ENCODE measurements at regions not wholly inside any gene's neighbourhood (a gene's known extent, or its start where the extent isn't known, plus 50 kb on each side); places are given as distances from the start of the nearest gene placed in this dataset.

- TF ChIP-seq CTCF (IDR thresholded peaks at IDR 0.05) = no peak
- no peak overlapping the region for H3K4me3 ChIP-seq (ENCODE audit: low read depth in 1 of 2, low read length in 1 of 2)
- no peaks in the 10 kb centered on the region for H3K27me3 ChIP-seq
- no peaks in the 10 kb centered on the region for H3K36me3 ChIP-seq
- H3K27ac ChIP-seq = no peak overlapping the region
- H3K4me1 ChIP-seq (ENCODE audit: control insufficient read depth in 1 of 2, insufficient read depth in 1 of 2, low read depth in 1 of 2, low read length in 1 of 2) = no peaks in the 10 kb centered on the region
- no peaks in the 10 kb centered on the region for H3K9me3 ChIP-seq
Observed at GRCh38 chrX:16023790-16024734, 99.3 kb upstream of the GRPR start.

- TF ChIP-seq CTCF (IDR thresholded peaks at IDR 0.05) = no peak
- no peaks in the 10 kb centered on the region for H3K4me1 ChIP-seq (ENCODE audit: control insufficient read depth in 1 of 2, insufficient read depth in 1 of 2, low read depth in 1 of 2, low read length in 1 of 2)
- H3K27ac ChIP-seq = no peak overlapping the region
Observed at GRCh38 chrX:16022580-16023200, 100.7 kb upstream of the GRPR start.

GRCh38 chrX:16018291-16018690 is 105.1 kb upstream of the GRPR start:
- H3K4me1 ChIP-seq (ENCODE audit: control insufficient read depth in 1 of 2, insufficient read depth in 1 of 2, low read depth in 1 of 2, low read length in 1 of 2) = peaks cover 6% of the 10 kb centered on the region in 2 experiments
- H3K27ac ChIP-seq = no peak overlapping the region
- TF ChIP-seq CTCF (IDR thresholded peaks at IDR 0.05) = no peak
- H3K36me3 ChIP-seq = no peaks in the 10 kb centered on the region
- H3K9me3 ChIP-seq = no peaks in the 10 kb centered on the region
- H3K4me3 ChIP-seq (ENCODE audit: low read depth in 1 of 2, low read length in 1 of 2) = no peak overlapping the region
- H3K27me3 ChIP-seq = no peaks in the 10 kb centered on the region

More at GRCh38 chrX:16022580-16023200, 100.7 kb upstream of the GRPR start:
- Histone ChIP-seq H3K4me3 (ENCODE audit: low read depth in 1 of 2, low read length in 1 of 2) (no peak overlapping the region), H3K36me3 (no peaks in the 10 kb centered on the region), H3K27me3 (no peaks in the 10 kb centered on the region), H3K9me3 (no peaks in the 10 kb centered on the region)

- no peaks in the 10 kb centered on the region for H3K9me3 ChIP-seq
- no peaks in the 10 kb centered on the region for H3K36me3 ChIP-seq
- no peak overlapping the region for H3K27ac ChIP-seq
- H3K4me1 ChIP-seq (ENCODE audit: control insufficient read depth in 1 of 2, insufficient read depth in 1 of 2, low read depth in 1 of 2, low read length in 1 of 2) = peaks cover 6% of the 10 kb centered on the region in 2 experiments
- H3K4me3 ChIP-seq (ENCODE audit: low read depth in 1 of 2, low read length in 1 of 2) = no peak overlapping the region
- no peak for TF ChIP-seq CTCF (IDR thresholded peaks at IDR 0.05)
- H3K27me3 ChIP-seq = no peaks in the 10 kb centered on the region
Observed at GRCh38 chrX:16014171-16014570, 109.2 kb upstream of the GRPR start.

- no peak for TF ChIP-seq CTCF (IDR thresholded peaks at IDR 0.05)
- Histone ChIP-seq H3K36me3 (no peaks in the 10 kb centered on the region), H3K9me3 (no peaks in the 10 kb centered on the region), H3K27me3 (no peaks in the 10 kb centered on the region), H3K4me1 (ENCODE audit: control insufficient read depth in 1 of 2, insufficient read depth in 1 of 2, low read depth in 1 of 2, low read length in 1 of 2) (peaks cover 6% of the 10 kb centered on the region in 2 experiments), H3K4me3 (ENCODE audit: low read depth in 1 of 2, low read length in 1 of 2) (no peak overlapping the region), H3K27ac (no peak overlapping the region)
Observed at GRCh38 chrX:16012250-16012649, 111.1 kb upstream of the GRPR start.

Measured in neutrophil (primary cell).